AG09309 (cell line): ENCODE measurements at regions not wholly inside any gene's neighbourhood (a gene's known extent, or its start where the extent isn't known, plus 50 kb on each side); places are given as distances from the start of the nearest gene placed in this dataset.

Source experiments
- DNase-seq: peaks from one replicate; pipeline ENCODE4 v3.0.0-alpha.2; 2010; ENCODE audit warnings: low read depth
- H3K4me3 ChIP-seq: 2 replicates; pipeline ENCODE4 v1.5.1; 2011; ENCODE audit warnings: mild to moderate bottlenecking, low read depth, low read length, moderate library complexity; ENCODE audit not compliant: control insufficient read depth
- TF ChIP-seq, protein P1 (sequence below): IDR thresholded peaks from 2 replicates; pipeline ENCODE4 v1.5.1; 2011; ENCODE audit warnings: mild to moderate bottlenecking, low read depth, low read length, inconsistent platforms; ENCODE audit not compliant: insufficient read depth, control insufficient read depth; ENCODE audit errors: missing control alignments

DNA sequence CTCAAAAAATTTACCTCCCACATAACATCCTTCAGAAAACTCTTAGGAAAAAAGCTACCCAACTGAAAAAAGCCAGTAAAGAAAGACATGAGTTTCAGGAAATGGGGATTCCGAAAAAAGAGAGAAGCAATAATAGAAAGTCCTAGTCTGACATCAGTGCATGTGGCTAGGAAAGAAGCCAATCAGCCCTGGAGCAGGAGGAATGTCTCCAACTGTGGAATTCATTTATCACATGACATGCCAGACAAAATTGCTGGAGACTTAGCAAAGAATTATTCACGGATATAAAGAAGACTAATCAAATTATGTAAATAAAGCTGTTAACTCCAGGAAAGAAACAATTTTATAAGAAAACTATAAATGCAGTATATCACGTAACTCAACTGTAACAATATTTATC lies 258.9 kb upstream of the RARB start:
- no peak for DNase-seq
- no peak overlapping the region for H3K4me3 ChIP-seq
- TF ChIP-seq, protein P1, sequence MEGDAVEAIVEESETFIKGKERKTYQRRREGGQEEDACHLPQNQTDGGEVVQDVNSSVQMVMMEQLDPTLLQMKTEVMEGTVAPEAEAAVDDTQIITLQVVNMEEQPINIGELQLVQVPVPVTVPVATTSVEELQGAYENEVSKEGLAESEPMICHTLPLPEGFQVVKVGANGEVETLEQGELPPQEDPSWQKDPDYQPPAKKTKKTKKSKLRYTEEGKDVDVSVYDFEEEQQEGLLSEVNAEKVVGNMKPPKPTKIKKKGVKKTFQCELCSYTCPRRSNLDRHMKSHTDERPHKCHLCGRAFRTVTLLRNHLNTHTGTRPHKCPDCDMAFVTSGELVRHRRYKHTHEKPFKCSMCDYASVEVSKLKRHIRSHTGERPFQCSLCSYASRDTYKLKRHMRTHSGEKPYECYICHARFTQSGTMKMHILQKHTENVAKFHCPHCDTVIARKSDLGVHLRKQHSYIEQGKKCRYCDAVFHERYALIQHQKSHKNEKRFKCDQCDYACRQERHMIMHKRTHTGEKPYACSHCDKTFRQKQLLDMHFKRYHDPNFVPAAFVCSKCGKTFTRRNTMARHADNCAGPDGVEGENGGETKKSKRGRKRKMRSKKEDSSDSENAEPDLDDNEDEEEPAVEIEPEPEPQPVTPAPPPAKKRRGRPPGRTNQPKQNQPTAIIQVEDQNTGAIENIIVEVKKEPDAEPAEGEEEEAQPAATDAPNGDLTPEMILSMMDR = no peak

DNA sequence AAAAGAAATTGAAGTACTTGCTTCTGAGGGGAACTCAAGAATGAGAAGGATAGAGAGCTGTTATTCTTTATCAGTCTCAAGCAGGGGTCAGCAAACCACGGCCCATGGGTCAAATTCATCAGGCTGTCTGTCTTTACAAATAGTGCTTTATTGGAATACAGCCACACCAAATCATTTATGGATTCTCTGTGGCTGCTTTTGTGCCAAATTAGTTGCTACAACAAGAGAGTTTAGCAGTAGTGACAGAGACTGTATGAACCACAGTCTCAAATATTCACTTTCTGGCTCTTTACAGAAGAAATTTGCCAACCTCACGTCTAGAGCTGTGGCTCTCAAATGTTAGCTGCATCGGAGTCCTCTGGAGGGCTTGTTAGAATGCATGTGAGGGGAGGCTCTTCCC lies 258.0 kb upstream of the RARB start:
- TF ChIP-seq, protein P1 = no peak
- no peak for DNase-seq

DNA sequence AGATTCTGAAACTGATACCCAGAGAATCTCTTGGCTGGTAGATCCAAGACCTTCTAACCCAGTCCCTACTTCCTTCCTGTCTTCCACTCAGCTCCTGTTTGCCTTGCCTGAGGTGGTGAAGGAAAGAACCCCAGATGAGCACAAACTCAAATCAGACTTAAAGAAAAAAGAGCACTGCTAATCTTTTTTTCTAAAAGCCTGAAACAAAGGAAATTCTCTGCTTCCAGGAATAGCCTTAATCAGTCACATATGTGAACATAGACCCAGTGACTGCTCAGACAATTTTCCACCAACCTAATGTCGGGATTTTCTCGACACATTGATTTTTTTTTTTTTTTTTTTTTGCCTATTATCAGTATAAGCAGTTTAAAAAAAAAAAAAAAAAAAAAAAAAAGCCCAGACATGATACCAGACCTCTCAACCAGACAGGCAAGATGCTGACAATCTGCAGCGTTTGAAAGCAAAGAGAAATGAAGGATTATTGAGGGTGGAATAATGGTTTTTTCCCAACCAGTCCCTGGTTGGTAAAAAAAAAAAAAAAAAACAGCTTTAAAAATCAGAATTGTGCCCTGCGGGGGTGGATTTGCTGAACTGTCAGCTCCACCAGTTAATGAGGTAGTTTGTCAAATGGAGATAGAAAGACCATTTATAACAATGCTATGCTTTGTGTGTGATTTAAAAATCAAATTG lies 256.8 kb upstream of the RARB start:
- H3K4me3 ChIP-seq = no peak overlapping the region
- TF ChIP-seq, protein P1 = no peak
- no peak for DNase-seq

More for the DNA sequence above, 258.0 kb upstream of the RARB start:
- no peak overlapping the region for H3K4me3 ChIP-seq

DNA sequence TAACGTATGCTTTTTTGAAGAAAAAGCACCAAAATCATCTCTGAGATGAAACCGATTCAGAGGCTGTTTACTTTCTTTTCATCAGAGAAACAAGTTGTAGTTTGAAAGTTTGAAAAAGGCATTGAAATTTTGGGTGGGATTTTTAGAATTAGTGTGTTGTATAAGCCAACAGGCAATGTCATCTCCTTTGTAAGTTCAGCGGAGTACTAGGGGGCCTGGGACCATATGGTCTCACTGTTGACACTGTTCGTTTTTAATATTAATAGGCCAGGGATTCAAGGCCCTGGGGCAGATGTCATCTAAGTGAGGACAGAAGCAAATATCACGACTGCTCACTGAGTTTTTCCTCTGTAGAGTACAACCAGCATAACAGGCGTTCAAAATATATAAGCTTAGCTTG lies 256.2 kb upstream of the RARB start:
- no peak overlapping the region for H3K4me3 ChIP-seq
- no peak for DNase-seq
- TF ChIP-seq, protein P1 = no peak

DNA sequence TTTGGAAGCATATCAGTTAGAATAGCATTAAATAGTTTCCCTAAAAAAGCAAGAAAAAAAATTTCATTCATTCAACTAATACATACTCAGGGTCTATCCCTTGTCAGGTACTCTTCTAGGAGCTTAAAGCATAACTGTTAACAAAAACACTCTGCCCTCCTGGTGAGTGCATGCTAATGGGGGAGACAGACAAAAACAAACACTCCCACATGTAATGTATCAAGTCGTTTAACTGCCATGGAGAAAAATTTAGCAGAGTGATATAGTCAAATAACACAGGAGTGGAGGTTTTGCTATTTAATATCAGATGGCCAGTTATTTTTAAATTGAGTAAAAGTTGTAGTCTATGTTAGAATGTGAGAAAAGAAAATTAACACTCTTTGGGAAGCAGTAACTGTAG lies 254.5 kb upstream of the RARB start:
- no peak for DNase-seq
- H3K4me3 ChIP-seq = no peak overlapping the region
- TF ChIP-seq, protein P1 = no peak

DNA sequence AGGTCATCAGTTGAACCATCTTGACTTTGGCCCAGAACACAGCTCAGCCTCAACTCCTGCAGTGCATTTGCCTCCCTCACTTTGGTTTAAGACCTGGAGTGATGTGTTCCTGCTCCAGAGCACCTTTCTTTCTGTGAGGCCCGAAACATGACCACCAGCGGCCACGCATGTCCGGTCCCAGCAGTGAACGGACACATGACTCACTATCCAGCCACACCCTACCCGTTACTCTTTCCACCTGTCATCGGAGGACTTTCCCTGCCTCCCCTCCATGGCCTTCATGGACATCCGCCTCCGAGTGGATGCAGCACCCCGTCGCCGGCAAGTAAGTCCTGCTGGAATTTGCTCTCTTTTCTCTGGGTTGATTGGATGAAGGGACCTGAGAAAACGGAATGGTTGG lies 253.8 kb upstream of the RARB start:
- TF ChIP-seq, protein P1 = no peak
- no peak for DNase-seq
- H3K4me3 ChIP-seq = no peak overlapping the region
